Heart left ventricle (tissue), 16 donors: ENCODE measurements at regions not wholly inside any gene's neighbourhood (a gene's known extent, or its start where the extent isn't known, plus 50 kb on each side); places are given as distances from the start of the nearest gene placed in this dataset.
"Not testable (repeated sequence)": the region's sequence is repeated elsewhere in the genome, so short reads cannot be mapped to it uniquely, and the experiment has no call there.

ENCODE experiments used
- ATAC-seq, 4 donors: fragments of 200-7000 bp; cut with Tn5 transposase; one replicate each; pipeline ENCODE4 v1.9.1; 2020 to 2022; ENCODE audit warnings: moderate library complexity in 4 of 4, mild to moderate bottlenecking in 3 of 4, moderate number of reproducible peaks in 1 of 4
- DNase-seq, 5 donors: peaks; one replicate each; pipeline ENCODE4 v3.0.0-alpha.2; 2020
- H3K27ac ChIP-seq, 12 donors: fragments of 200-600 bp; sonication (generic) in 4 of 12; one replicate each; pipeline versions ENCODE4 v1.5.0 to v1.8.0; 2016 to 2022; ENCODE audit warnings: mild to moderate bottlenecking in 2 of 12
- H3K27me3 ChIP-seq, 9 donors: fragments of 200-600 bp; sonication (generic) in 2 of 9; one replicate each; pipeline versions ENCODE4 v1.5.1 to v1.8.0; 2016 to 2022; ENCODE audit warnings: mild to moderate bottlenecking in 3 of 9
- H3K36me3 ChIP-seq, 9 donors: fragments of 200-600 bp; sonication (generic) in 2 of 9; one replicate each; pipeline versions ENCODE4 v1.5.0 to v1.8.0; 2018 to 2022; ENCODE audit warnings: mild to moderate bottlenecking in 2 of 9
- H3K4me1 ChIP-seq, 12 donors: fragments of 200-600 bp; sonication (generic) in 4 of 12; one replicate each; pipeline versions ENCODE4 v1.5.0 to v1.8.0; 2016 to 2022; ENCODE audit warnings: mild to moderate bottlenecking in 3 of 12
- H3K4me3 ChIP-seq, 12 donors: fragments of 200-600 bp; sonication (generic) in 4 of 12; one replicate each; pipeline versions ENCODE4 v1.5.0 to v1.8.0; 2017 to 2022; ENCODE audit warnings: mild to moderate bottlenecking in 9 of 12, moderate library complexity in 4 of 12
- H3K9me3 ChIP-seq, 12 donors: fragments of 200-600 bp; sonication (generic) in 4 of 12; one replicate each; pipeline versions ENCODE4 v1.5.0 to v1.8.0; 2016 to 2022; ENCODE audit warnings: mild to moderate bottlenecking in 1 of 12
- CTCF ChIP-seq, 12 donors: fragments of 200-600 bp; sonication (generic) in 4 of 12; IDR thresholded peaks; one replicate each; pipeline versions ENCODE4 v1.5.0 to v1.8.0; 2018 to 2022; ENCODE audit warnings: antibody characterized with exemption in 12 of 12, mild to moderate bottlenecking in 5 of 12
- POLR2A ChIP-seq, 2 donors: fragments of 450-650 bp; IDR thresholded peaks; one replicate each; pipeline ENCODE4 v1.6.1; 2017; ENCODE audit warnings: antibody characterized with exemption in 2 of 2, mild to moderate bottlenecking in 2 of 2, moderate library complexity in 2 of 2
- WGBS, 4 donors: extraction: QIAGEN DNeasy Blood & Tissue Kit in 2 of 4; methylation state at CpG; one replicate each; pipeline versions ENCODE4 v1.1.5 to v1.1.7; 2013 to 2018; 5-methylcytosine and 5-hydroxymethylcytosine counted together
- intact Hi-C, 10 donors: fragments of 100-400 bp; cut with DNase I; formaldehyde crosslinking; loops; one replicate each; pipeline versions ENCODE4 v1.11.1 to v1.14.2; 2022
- donor health status: ischemic (EF 13 %, LVEDD 7.1; RV severe dilation, severe dysfunction).
- donor health status: healthy with polysubstance abuse.
- donor health status: DM: no; HTN: yes; CAD: no.
- donor health status: DM: no; HTN: no; CAD: no.
- donor health status: ischemic (EF 25% LVEDD 6.9; RV normal size, moderate dysfunction).
- donor health status: ischemic (EF 25% LVEDD 5.7; RV mildly dilated, moderate dysfunction).
- donor health status: healthy.
- donor health status: DM: yes; HTN: yes; CAD: no.
- donor health status: ischemic (EF 35%, LVEDD 5.7; RV mildly dilated, moderate dysfunction).
- donor health status: nonischemic (EF 11% LVEDD 7.7; RV severe dilation, severe dysfunction).
- donor health status: DM: yes; HTN: yes; CAD: no.
- donor health status: PGD.
- donor health status: ischemic (EF 29% LVEDD 5.4; RV normal size, mild dysfunction).
- donor health status: nonischemic (EF 23%, LVEDD 6.1; RV moderate dilation, normal function).

- not testable (repeated sequence) for ATAC-seq, H3K9me3 ChIP-seq, H3K4me3 ChIP-seq, H3K27ac ChIP-seq, H3K27me3 ChIP-seq, H3K36me3 ChIP-seq, DNase-seq
- intact Hi-C loops: loop anchor here in 5 of 10 donors (5.0 to 10.0 kb wide), 3 partner anchors 52 to 60 kb away; partner anchors contain the start of gene RASSF3 (in 2 of the 5)
- peaks cover 0 to 14% (median 0%) of the 10 kb centered on the region in 12 donors for H3K4me1 ChIP-seq
- WGBS, 4 donors: 89 to 95% (median 92%) methylated on average over 7 of the region's 7 CpGs
Observed at GRCh38 chr12:64552510-64552909, 57.8 kb upstream of the RASSF3 start.

- not testable (repeated sequence) for H3K9me3 ChIP-seq, H3K27me3 ChIP-seq, H3K4me3 ChIP-seq, ATAC-seq, DNase-seq, H3K36me3 ChIP-seq, H3K27ac ChIP-seq
- H3K4me1 ChIP-seq: peaks cover 0 to 14% (median 0%) of the 10 kb centered on the region in 12 donors
- 91 to 98% (median 93%) methylated on average over 2 of the region's 2 CpGs for WGBS, 4 donors
- intact Hi-C loops: loop anchor here in 5 of 10 donors (5.0 to 10.0 kb wide), 3 partner anchors 51 to 59 kb away; partner anchors contain the start of gene RASSF3 (in 2 of the 5)
Observed at GRCh38 chr12:64553689-64554088, 56.6 kb upstream of the RASSF3 start.

GRCh38 chr12:64556231-64556630 lies 54.1 kb upstream of the RASSF3 start:
- H3K27me3 ChIP-seq: no peaks in the 10 kb centered on the region
- DNase-seq (no peak), ATAC-seq (no peak)
- no peak overlapping the region for H3K4me3 ChIP-seq
- peaks cover 0 to 14% (median 0%) of the 10 kb centered on the region in 12 donors for H3K4me1 ChIP-seq
- TF ChIP-seq CTCF (IDR thresholded peaks at IDR 0.05) (no peak), POLR2A (IDR thresholded peaks at IDR 0.05) (no peak)
- intact Hi-C loops: loop anchor here in 1 of 10 donors (10.0 kb wide), 1 partner anchor 49 kb away; no protein-coding TSS in a partner anchor
- H3K36me3 ChIP-seq: no peaks in the 10 kb centered on the region
- 77 to 91% (median 86%) methylated on average over 4 of the region's 4 CpGs for WGBS, 4 donors
- H3K27ac ChIP-seq: no peak overlapping the region
- H3K9me3 ChIP-seq: no peaks in the 10 kb centered on the region

- H3K36me3 ChIP-seq: no peaks in the 10 kb centered on the region
- H3K4me1 ChIP-seq: peaks cover 0 to 11% (median 0%) of the 10 kb centered on the region in 12 donors
- no peaks in the 10 kb centered on the region for H3K27me3 ChIP-seq
- TF ChIP-seq POLR2A (IDR thresholded peaks at IDR 0.05): no peak
- TF ChIP-seq CTCF (IDR thresholded peaks at IDR 0.05): no peak
- DNase-seq (no peak), ATAC-seq (peak in 2 of 4 donors; percentile 20 to 30)
- no peak overlapping the region for H3K4me3 ChIP-seq
- WGBS, 4 donors: 62 to 70% (median 68%) methylated on average over 7 of the region's 7 CpGs
- no peaks in the 10 kb centered on the region for H3K9me3 ChIP-seq
- intact Hi-C loops: loop anchor here in 1 of 10 donors (10.0 kb wide), 1 partner anchor 46 kb away; no protein-coding TSS in a partner anchor
- H3K27ac ChIP-seq: no peak overlapping the region
Observed at GRCh38 chr12:64558754-64559153, 51.5 kb upstream of the RASSF3 start.

GRCh38 chr12:64560396-64561301 lies 49.6 kb upstream of the RASSF3 start:
- no peaks in the 10 kb centered on the region for H3K36me3 ChIP-seq
- no peaks in the 10 kb centered on the region for H3K9me3 ChIP-seq
- intact Hi-C loops: no loop called here
- 57 to 69% (median 65%) methylated on average over 12 of the region's 12 CpGs for WGBS, 4 donors
- ATAC-seq (peak; percentile 55 to 87 (median 62)), DNase-seq (no peak)
- TF ChIP-seq POLR2A (IDR thresholded peaks at IDR 0.05) (no peak), CTCF (IDR thresholded peaks at IDR 0.05) (no peak)
- H3K27me3 ChIP-seq: no peaks in the 10 kb centered on the region
- peaks cover 0 to 11% (median 0%) of the 10 kb centered on the region in 12 donors for H3K4me1 ChIP-seq
- H3K4me3 ChIP-seq: no peak overlapping the region
- no peak overlapping the region for H3K27ac ChIP-seq
